ENCODE measurements at regions not wholly inside any gene's neighbourhood (a gene's known extent, or its start where the extent isn't known, plus 50 kb on each side); places are given as distances from the start of the nearest gene placed in this dataset.

GRCh38 chr1:182249201-182249676 lies 142.4 kb downstream of the GLUL start (continued):
- TF ChIP-seq PBX2 (CRISPR knock-in tag; IDR thresholded peaks at IDR 0.05) (no peak), IKZF5 (CRISPR knock-in tag; IDR thresholded peaks at IDR 0.05) (peak; percentile 67; the same call in 1 of the 2 replicates), ZNF24 (IDR thresholded peaks at IDR 0.05) (no peak), TFAP4 (IDR thresholded peaks at IDR 0.05; ENCODE audit: borderline replicate concordance, low read depth) (peak; percentile 60; the same call in 1 of the 2 replicates), SIX4 (CRISPR knock-in tag; IDR thresholded peaks at IDR 0.05) (0 out of 2 replicates have a peak, but pooled peaks have one; percentile 52), THRA (CRISPR knock-in tag; IDR thresholded peaks at IDR 0.05; ENCODE audit: borderline replicate concordance) (no peak), FOXO1 (CRISPR knock-in tag; IDR thresholded peaks at IDR 0.05) (peak; percentile 82), ZSCAN22 (CRISPR knock-in tag; IDR thresholded peaks at IDR 0.05) (peak; percentile 91), CAMTA2 (CRISPR knock-in tag; IDR thresholded peaks at IDR 0.05; ENCODE audit: borderline replicate concordance) (no peak), ZBED4 (CRISPR knock-in tag; IDR thresholded peaks at IDR 0.05; ENCODE audit: borderline replicate concordance) (0 out of 2 replicates have a peak, but pooled peaks have one; percentile 49), ZBTB7B (CRISPR knock-in tag; IDR thresholded peaks at IDR 0.05) (peak; percentile 43; the same call in 1 of the 2 replicates), ZNF354B (CRISPR knock-in tag; IDR thresholded peaks at IDR 0.05) (no peak), ZNF619 (CRISPR knock-in tag; IDR thresholded peaks at IDR 0.05) (no peak), ZNF589 (CRISPR knock-in tag; conservative IDR thresholded peaks at IDR 0.05) (no peak), ZNF124 (CRISPR knock-in tag; IDR thresholded peaks at IDR 0.05) (peak; percentile 79; the same call in 1 of the 2 replicates), SATB2 (CRISPR knock-in tag; IDR thresholded peaks at IDR 0.05) (0 out of 2 replicates have a peak, but pooled peaks have one; percentile 34), REST (IDR thresholded peaks at IDR 0.05; ENCODE audit: borderline replicate concordance in 1 of 2, low read depth in 1 of 2, low read length in 2 of 2) (no peak)
